ENCODE measurements at regions not wholly inside any gene's neighbourhood (a gene's known extent, or its start where the extent isn't known, plus 50 kb on each side); places are given as distances from the start of the nearest gene placed in this dataset.

- no peak overlapping the region for H3K4me3 ChIP-seq (ENCODE audit: low read depth, low read length)
- TF ChIP-seq CTCF (conservative IDR thresholded peaks at IDR 0.05; ENCODE audit: low read depth, low read length), result no peak
- no peak for DNase-seq (ENCODE audit: low read depth)
Observed at GRCh38 chr2:217216982-217217381, 357.1 kb upstream of the TNP1 start.

GRCh38 chr2:217216316-217216715 is 356.5 kb upstream of the TNP1 start:
- H3K4me3 ChIP-seq (ENCODE audit: low read depth, low read length), result no peak overlapping the region
- no peak for DNase-seq (ENCODE audit: low read depth)
- TF ChIP-seq CTCF (conservative IDR thresholded peaks at IDR 0.05; ENCODE audit: low read depth, low read length), result no peak

- TF ChIP-seq CTCF (conservative IDR thresholded peaks at IDR 0.05; ENCODE audit: low read depth, low read length), result no peak
- no peak for DNase-seq (ENCODE audit: low read depth)
- H3K4me3 ChIP-seq (ENCODE audit: low read depth, low read length), result no peak overlapping the region
Observed at GRCh38 chr2:217215877-217216276, 356.0 kb upstream of the TNP1 start.

GRCh38 chr2:217208867-217209266 is 349.0 kb upstream of the TNP1 start:
- no peak for DNase-seq (ENCODE audit: low read depth)
- no peak overlapping the region for H3K4me3 ChIP-seq (ENCODE audit: low read depth, low read length)
- no peak for TF ChIP-seq CTCF (conservative IDR thresholded peaks at IDR 0.05; ENCODE audit: low read depth, low read length)

GRCh38 chr2:217207699-217208010 is 347.8 kb upstream of the TNP1 start:
- no peak overlapping the region for H3K4me3 ChIP-seq (ENCODE audit: low read depth, low read length)
- no peak for DNase-seq (ENCODE audit: low read depth)
- no peak for TF ChIP-seq CTCF (conservative IDR thresholded peaks at IDR 0.05; ENCODE audit: low read depth, low read length)

- no peak overlapping the region for H3K4me3 ChIP-seq (ENCODE audit: low read depth, low read length)
- no peak for TF ChIP-seq CTCF (conservative IDR thresholded peaks at IDR 0.05; ENCODE audit: low read depth, low read length)
- DNase-seq (ENCODE audit: low read depth), result no peak
Observed at GRCh38 chr2:217206907-217207698, 347.2 kb upstream of the TNP1 start.

- H3K4me3 ChIP-seq (ENCODE audit: low read depth, low read length), result no peak overlapping the region
- no peak for TF ChIP-seq CTCF (conservative IDR thresholded peaks at IDR 0.05; ENCODE audit: low read depth, low read length)
- no peak for DNase-seq (ENCODE audit: low read depth)
Observed at GRCh38 chr2:217206016-217206725, 346.3 kb upstream of the TNP1 start.

Data from epithelial cell of proximal tubule (primary cell).